Islet precursor cell (in vitro differentiated cells): ENCODE measurements at regions not wholly inside any gene's neighbourhood (a gene's known extent, or its start where the extent isn't known, plus 50 kb on each side); places are given as distances from the start of the nearest gene placed in this dataset.

Experiments
- DNase-seq: peaks from one replicate; pipeline ENCODE4 v3.0.0-alpha.2; 2018

- no peak for DNase-seq
Observed at GRCh38 chr12:4045786-4046494, 172.7 kb upstream of the PARP11 start.

- peak; percentile 67 for DNase-seq
Observed at GRCh38 chr12:4044736-4045730, 171.8 kb upstream of the PARP11 start.

GRCh38 chr12:4044101-4044500, 170.9 kb upstream of the PARP11 start:
- DNase-seq = peak; percentile 34

- peak; percentile 29 for DNase-seq
Observed at GRCh38 chr12:4041187-4041885, 168.1 kb upstream of the PARP11 start.

- no peak for DNase-seq
Observed at GRCh38 chr12:4039931-4040330, 166.7 kb upstream of the PARP11 start.

GRCh38 chr12:4037747-4038312, 164.6 kb upstream of the PARP11 start:
- DNase-seq = no peak

- DNase-seq = no peak
Observed at GRCh38 chr12:4036671-4037271, 163.6 kb upstream of the PARP11 start.

- no peak for DNase-seq
Observed at GRCh38 chr12:4034921-4035320, 161.7 kb upstream of the PARP11 start.

GRCh38 chr12:4032924-4033615, 159.9 kb upstream of the PARP11 start:
- no peak for DNase-seq

GRCh38 chr12:4031703-4032291, 158.6 kb upstream of the PARP11 start:
- peak; percentile 77 for DNase-seq

GRCh38 chr12:4030929-4031702, 157.9 kb upstream of the PARP11 start:
- DNase-seq = peak; percentile 100

GRCh38 chr12:4027412-4027811, 154.2 kb upstream of the PARP11 start:
- DNase-seq = peak; percentile 50

- DNase-seq = no peak
Observed at GRCh38 chr12:4026517-4026916, 153.3 kb upstream of the PARP11 start.

GRCh38 chr12:4026020-4026358, 152.8 kb upstream of the PARP11 start:
- no peak for DNase-seq

- DNase-seq = peak; percentile 97
Observed at GRCh38 chr12:4025181-4026019, 152.2 kb upstream of the PARP11 start.

GRCh38 chr12:4024701-4025100, 151.5 kb upstream of the PARP11 start:
- DNase-seq = no peak

- DNase-seq = peak; percentile 96
Observed at GRCh38 chr12:4015225-4016091, 142.3 kb upstream of the PARP11 start.

- DNase-seq = no peak
Observed at GRCh38 chr12:4014858-4015224, 141.6 kb upstream of the PARP11 start.

- no peak for DNase-seq
Observed at GRCh38 chr12:4014444-4014843, 141.2 kb upstream of the PARP11 start.
